HepG2 (cell line): ENCODE measurements at regions not wholly inside any gene's neighbourhood (a gene's known extent, or its start where the extent isn't known, plus 50 kb on each side); places are given as distances from the start of the nearest gene placed in this dataset.

Experiments used
- BORCS8-MEF2B ChIP-seq: sonication (generic); formaldehyde crosslinking; IDR thresholded peaks from 2 replicates; pipeline ENCODE4 v1.8.0; 2022; ENCODE audit warnings: mild to moderate bottlenecking, missing genetic modification reagents
- CENPX ChIP-seq: sonication (generic); formaldehyde crosslinking; IDR thresholded peaks from 2 replicates; pipeline ENCODE4 v1.9.0; 2021; ENCODE audit warnings: mild to moderate bottlenecking, missing genetic modification reagents, moderate library complexity
- HNF4A ChIP-seq: sonication (generic); formaldehyde crosslinking; IDR thresholded peaks from 2 replicates; pipeline ENCODE4 v1.4.0; 2020; ENCODE audit warnings: missing genetic modification reagents

GRCh38 chr16:86011532-86011931, 112.6 kb downstream of the IRF8 start:
- TF ChIP-seq HNF4A (CRISPR knock-in tag) (no peak), BORCS8-MEF2B (no peak), CENPX (CRISPR knock-in tag) (no peak)
